ENCODE measurements at regions not wholly inside any gene's neighbourhood (a gene's known extent, or its start where the extent isn't known, plus 50 kb on each side); places are given as distances from the start of the nearest gene placed in this dataset.

GRCh38 chr9:115594557-115594956, 476.6 kb upstream of the TNC start:
- Histone ChIP-seq H3K9me2 (replicated peaks; ENCODE audit: insufficient read depth, low read length) (no peaks in the 10 kb centered on the region), H3K27ac (ENCODE audit: low read length) (no peak overlapping the region), H3K9ac (ENCODE audit: low read length) (no peak overlapping the region), H4K20me1 (ENCODE audit: insufficient read depth, low read depth, low read length) (no peaks in the 10 kb centered on the region), H3K4me3 (ENCODE audit: low read length) (no peak overlapping the region), H3K4me1 (ENCODE audit: low read length) (peaks cover 6% of the 10 kb centered on the region), H3K27me3 (ENCODE audit: low read length) (no peaks in the 10 kb centered on the region), H3K4me2 (ENCODE audit: low read depth, low read length, poor library complexity, severe bottlenecking) (no peak overlapping the region), H3K79me2 (ENCODE audit: low read length) (no peaks in the 10 kb centered on the region), H3K9me3 (ENCODE audit: low read length) (no peaks in the 10 kb centered on the region), H2AFZ (ENCODE audit: low read length) (no peak overlapping the region), H3K36me3 (ENCODE audit: insufficient read depth, low read length) (no peaks in the 10 kb centered on the region)
- DNase-seq: no peak

GRCh38 chr9:115596021-115596745, 478.2 kb upstream of the TNC start:
- Histone ChIP-seq H2AFZ (ENCODE audit: low read length) (no peak overlapping the region), H3K9me2 (replicated peaks; ENCODE audit: insufficient read depth, low read length) (no peaks in the 10 kb centered on the region), H4K20me1 (ENCODE audit: insufficient read depth, low read depth, low read length) (no peaks in the 10 kb centered on the region), H3K27ac (ENCODE audit: low read length) (no peak overlapping the region), H3K4me1 (ENCODE audit: low read length) (peaks cover 6% of the 10 kb centered on the region), H3K4me3 (ENCODE audit: low read length) (no peak overlapping the region), H3K9ac (ENCODE audit: low read length) (no peak overlapping the region), H3K79me2 (ENCODE audit: low read length) (no peaks in the 10 kb centered on the region), H3K36me3 (ENCODE audit: insufficient read depth, low read length) (no peaks in the 10 kb centered on the region), H3K27me3 (ENCODE audit: low read length) (no peaks in the 10 kb centered on the region), H3K4me2 (ENCODE audit: low read depth, low read length, poor library complexity, severe bottlenecking) (no peak overlapping the region), H3K9me3 (ENCODE audit: low read length) (no peaks in the 10 kb centered on the region)
- DNase-seq: no peak

- Histone ChIP-seq H3K27ac (ENCODE audit: low read length) (no peak overlapping the region), H4K20me1 (ENCODE audit: insufficient read depth, low read depth, low read length) (no peaks in the 10 kb centered on the region), H3K27me3 (ENCODE audit: low read length) (no peaks in the 10 kb centered on the region), H3K4me1 (ENCODE audit: low read length) (peaks cover 2% of the 10 kb centered on the region), H3K4me3 (ENCODE audit: low read length) (no peak overlapping the region), H3K9me2 (replicated peaks; ENCODE audit: insufficient read depth, low read length) (no peaks in the 10 kb centered on the region), H3K9me3 (ENCODE audit: low read length) (no peaks in the 10 kb centered on the region), H3K4me2 (ENCODE audit: low read depth, low read length, poor library complexity, severe bottlenecking) (no peak overlapping the region), H3K9ac (ENCODE audit: low read length) (no peak overlapping the region), H3K36me3 (ENCODE audit: insufficient read depth, low read length) (no peaks in the 10 kb centered on the region), H3K79me2 (ENCODE audit: low read length) (no peaks in the 10 kb centered on the region), H2AFZ (ENCODE audit: low read length) (no peak overlapping the region)
- no peak for DNase-seq
Observed at GRCh38 chr9:115596746-115597080, 478.8 kb upstream of the TNC start.

- no peak overlapping the region for H3K27ac ChIP-seq (ENCODE audit: low read length)
- H3K79me2 ChIP-seq (ENCODE audit: low read length): no peaks in the 10 kb centered on the region
- no peaks in the 10 kb centered on the region for H3K4me1 ChIP-seq (ENCODE audit: low read length)
- no peak overlapping the region for H3K9ac ChIP-seq (ENCODE audit: low read length)
- H4K20me1 ChIP-seq (ENCODE audit: insufficient read depth, low read depth, low read length): no peaks in the 10 kb centered on the region
- no peak overlapping the region for H3K4me3 ChIP-seq (ENCODE audit: low read length)
- H3K36me3 ChIP-seq (ENCODE audit: insufficient read depth, low read length): no peaks in the 10 kb centered on the region
- H3K9me2 ChIP-seq (replicated peaks; ENCODE audit: insufficient read depth, low read length): no peaks in the 10 kb centered on the region
- H3K4me2 ChIP-seq (ENCODE audit: low read depth, low read length, poor library complexity, severe bottlenecking): no peak overlapping the region
- H2AFZ ChIP-seq (ENCODE audit: low read length): no peak overlapping the region
- no peaks in the 10 kb centered on the region for H3K9me3 ChIP-seq (ENCODE audit: low read length)
- DNase-seq: no peak
- H3K27me3 ChIP-seq (ENCODE audit: low read length): no peaks in the 10 kb centered on the region
Observed at GRCh38 chr9:115597330-115597895, 479.5 kb upstream of the TNC start.

GRCh38 chr9:115598751-115599150, 480.8 kb upstream of the TNC start:
- Histone ChIP-seq H2AFZ (ENCODE audit: low read length) (no peak overlapping the region), H3K9ac (ENCODE audit: low read length) (no peak overlapping the region), H3K4me2 (ENCODE audit: low read depth, low read length, poor library complexity, severe bottlenecking) (no peak overlapping the region), H3K9me3 (ENCODE audit: low read length) (no peaks in the 10 kb centered on the region), H3K36me3 (ENCODE audit: insufficient read depth, low read length) (no peaks in the 10 kb centered on the region), H3K79me2 (ENCODE audit: low read length) (no peaks in the 10 kb centered on the region), H3K9me2 (replicated peaks; ENCODE audit: insufficient read depth, low read length) (no peaks in the 10 kb centered on the region), H3K27ac (ENCODE audit: low read length) (no peak overlapping the region), H4K20me1 (ENCODE audit: insufficient read depth, low read depth, low read length) (no peaks in the 10 kb centered on the region), H3K27me3 (ENCODE audit: low read length) (no peaks in the 10 kb centered on the region), H3K4me3 (ENCODE audit: low read length) (no peak overlapping the region), H3K4me1 (ENCODE audit: low read length) (no peaks in the 10 kb centered on the region)
- no peak for DNase-seq

GRCh38 chr9:115599898-115600297, 481.9 kb upstream of the TNC start:
- DNase-seq: no peak
- Histone ChIP-seq H3K9ac (ENCODE audit: low read length) (no peak overlapping the region), H3K9me2 (replicated peaks; ENCODE audit: insufficient read depth, low read length) (no peaks in the 10 kb centered on the region), H3K79me2 (ENCODE audit: low read length) (no peaks in the 10 kb centered on the region), H4K20me1 (ENCODE audit: insufficient read depth, low read depth, low read length) (no peaks in the 10 kb centered on the region), H3K36me3 (ENCODE audit: insufficient read depth, low read length) (no peaks in the 10 kb centered on the region), H3K4me1 (ENCODE audit: low read length) (no peaks in the 10 kb centered on the region), H3K4me3 (ENCODE audit: low read length) (no peak overlapping the region), H3K27me3 (ENCODE audit: low read length) (no peaks in the 10 kb centered on the region), H3K27ac (ENCODE audit: low read length) (no peak overlapping the region), H2AFZ (ENCODE audit: low read length) (no peak overlapping the region), H3K4me2 (ENCODE audit: low read depth, low read length, poor library complexity, severe bottlenecking) (no peak overlapping the region), H3K9me3 (ENCODE audit: low read length) (no peaks in the 10 kb centered on the region)

GRCh38 chr9:115601434-115601833, 483.5 kb upstream of the TNC start:
- Histone ChIP-seq H3K27me3 (ENCODE audit: low read length) (no peaks in the 10 kb centered on the region), H3K9me3 (ENCODE audit: low read length) (no peaks in the 10 kb centered on the region), H3K9me2 (replicated peaks; ENCODE audit: insufficient read depth, low read length) (no peaks in the 10 kb centered on the region), H3K27ac (ENCODE audit: low read length) (no peak overlapping the region), H3K4me3 (ENCODE audit: low read length) (no peak overlapping the region), H3K79me2 (ENCODE audit: low read length) (no peaks in the 10 kb centered on the region), H4K20me1 (ENCODE audit: insufficient read depth, low read depth, low read length) (no peaks in the 10 kb centered on the region), H3K36me3 (ENCODE audit: insufficient read depth, low read length) (no peaks in the 10 kb centered on the region), H3K4me1 (ENCODE audit: low read length) (no peaks in the 10 kb centered on the region), H3K4me2 (ENCODE audit: low read depth, low read length, poor library complexity, severe bottlenecking) (no peak overlapping the region), H2AFZ (ENCODE audit: low read length) (no peak overlapping the region), H3K9ac (ENCODE audit: low read length) (no peak overlapping the region)
- no peak for DNase-seq

- no peak overlapping the region for H2AFZ ChIP-seq (ENCODE audit: low read length)
- no peak overlapping the region for H3K4me2 ChIP-seq (ENCODE audit: low read depth, low read length, poor library complexity, severe bottlenecking)
- H3K4me3 ChIP-seq (ENCODE audit: low read length): no peak overlapping the region
- no peak overlapping the region for H3K27ac ChIP-seq (ENCODE audit: low read length)
- no peaks in the 10 kb centered on the region for H3K4me1 ChIP-seq (ENCODE audit: low read length)
- no peaks in the 10 kb centered on the region for H3K9me2 ChIP-seq (replicated peaks; ENCODE audit: insufficient read depth, low read length)
- no peaks in the 10 kb centered on the region for H3K27me3 ChIP-seq (ENCODE audit: low read length)
- no peaks in the 10 kb centered on the region for H3K9me3 ChIP-seq (ENCODE audit: low read length)
- no peaks in the 10 kb centered on the region for H3K36me3 ChIP-seq (ENCODE audit: insufficient read depth, low read length)
- no peaks in the 10 kb centered on the region for H4K20me1 ChIP-seq (ENCODE audit: insufficient read depth, low read depth, low read length)
- no peaks in the 10 kb centered on the region for H3K79me2 ChIP-seq (ENCODE audit: low read length)
- DNase-seq: no peak
- no peak overlapping the region for H3K9ac ChIP-seq (ENCODE audit: low read length)
Observed at GRCh38 chr9:115604831-115605483, 487.0 kb upstream of the TNC start.

Data from Karpas-422 (cell line).